BJ (cell line): ENCODE measurements at regions not wholly inside any gene's neighbourhood (a gene's known extent, or its start where the extent isn't known, plus 50 kb on each side); places are given as distances from the start of the nearest gene placed in this dataset.

ENCODE experiments used
- CTCF ChIA-PET: fragments of 350-600 bp; formaldehyde crosslinking; extraction: SDS; loops from one replicate; lab custom pipeline; 2021; ENCODE audit warnings: antibody characterized with exemption, inconsistent platforms; lab: Yijun Ruan, JAX
- POLR2A ChIA-PET: fragments of 300-600 bp; sonication (Branson Sonifier 250); formaldehyde crosslinking; extraction: SDS; loops from one replicate; lab custom pipeline; 2021; ENCODE audit warnings: antibody characterized with exemption; lab: Charles Lee
- DNase-seq: peaks from one replicate; pipeline ENCODE4 v3.0.0-alpha.2; 2011; ENCODE audit warnings: low read depth
- H3K27me3 ChIP-seq: 2 replicates; pipeline ENCODE4 v1.6.0; 2011; ENCODE audit warnings: low read length; ENCODE audit not compliant: control insufficient read depth, insufficient read depth
- H3K36me3 ChIP-seq: 2 replicates; pipeline ENCODE4 v1.5.1; 2011; ENCODE audit warnings: low read length; ENCODE audit not compliant: control insufficient read depth, insufficient read depth
- H3K4me3 ChIP-seq: 2 replicates; pipeline ENCODE4 v1.5.1; 2011; ENCODE audit warnings: low read depth, mild to moderate bottlenecking, control low read depth, low read length
- TF ChIP-seq, protein P1 (sequence below): IDR thresholded peaks from 2 replicates; pipeline ENCODE4 v1.5.1; 2011; ENCODE audit warnings: low read depth, mild to moderate bottlenecking, control low read depth, inconsistent platforms, low read length, moderate library complexity; ENCODE audit not compliant: insufficient read depth

DNA sequence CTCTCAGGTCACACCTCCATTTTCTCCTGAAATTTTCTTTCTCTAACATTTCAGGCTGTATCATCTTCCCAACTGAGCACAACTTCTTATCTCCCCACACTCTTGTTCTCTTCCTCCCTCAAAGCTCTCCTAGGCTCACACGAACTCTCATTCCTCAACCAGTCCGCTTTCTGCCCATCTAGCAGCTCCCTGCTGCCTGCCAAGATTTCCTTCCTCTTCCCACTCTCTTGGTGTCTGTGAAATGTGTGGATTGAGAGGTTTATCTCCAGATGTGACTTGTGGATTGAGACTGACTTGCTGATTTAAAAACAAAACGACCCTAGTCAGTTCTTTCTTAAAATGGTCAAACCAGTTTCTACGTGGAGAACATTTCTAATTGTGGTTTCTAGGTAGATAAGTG is 106.3 kb downstream of the MTNR1B start:
- H3K27me3 ChIP-seq = peaks cover 5% of the 10 kb centered on the region; the same call in 1 of the 2 replicates
- no peak overlapping the region for H3K4me3 ChIP-seq
- no peak for DNase-seq
- TF ChIP-seq, protein P1, sequence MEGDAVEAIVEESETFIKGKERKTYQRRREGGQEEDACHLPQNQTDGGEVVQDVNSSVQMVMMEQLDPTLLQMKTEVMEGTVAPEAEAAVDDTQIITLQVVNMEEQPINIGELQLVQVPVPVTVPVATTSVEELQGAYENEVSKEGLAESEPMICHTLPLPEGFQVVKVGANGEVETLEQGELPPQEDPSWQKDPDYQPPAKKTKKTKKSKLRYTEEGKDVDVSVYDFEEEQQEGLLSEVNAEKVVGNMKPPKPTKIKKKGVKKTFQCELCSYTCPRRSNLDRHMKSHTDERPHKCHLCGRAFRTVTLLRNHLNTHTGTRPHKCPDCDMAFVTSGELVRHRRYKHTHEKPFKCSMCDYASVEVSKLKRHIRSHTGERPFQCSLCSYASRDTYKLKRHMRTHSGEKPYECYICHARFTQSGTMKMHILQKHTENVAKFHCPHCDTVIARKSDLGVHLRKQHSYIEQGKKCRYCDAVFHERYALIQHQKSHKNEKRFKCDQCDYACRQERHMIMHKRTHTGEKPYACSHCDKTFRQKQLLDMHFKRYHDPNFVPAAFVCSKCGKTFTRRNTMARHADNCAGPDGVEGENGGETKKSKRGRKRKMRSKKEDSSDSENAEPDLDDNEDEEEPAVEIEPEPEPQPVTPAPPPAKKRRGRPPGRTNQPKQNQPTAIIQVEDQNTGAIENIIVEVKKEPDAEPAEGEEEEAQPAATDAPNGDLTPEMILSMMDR = no peak
- POLR2A ChIA-PET = no interaction called here
- H3K36me3 ChIP-seq = no peaks in the 10 kb centered on the region
- CTCF ChIA-PET = interaction anchor here (0.9 kb wide), 1 partner anchor 14 kb away, joined by 4 read pairs; no protein-coding TSS in a partner anchor

DNA sequence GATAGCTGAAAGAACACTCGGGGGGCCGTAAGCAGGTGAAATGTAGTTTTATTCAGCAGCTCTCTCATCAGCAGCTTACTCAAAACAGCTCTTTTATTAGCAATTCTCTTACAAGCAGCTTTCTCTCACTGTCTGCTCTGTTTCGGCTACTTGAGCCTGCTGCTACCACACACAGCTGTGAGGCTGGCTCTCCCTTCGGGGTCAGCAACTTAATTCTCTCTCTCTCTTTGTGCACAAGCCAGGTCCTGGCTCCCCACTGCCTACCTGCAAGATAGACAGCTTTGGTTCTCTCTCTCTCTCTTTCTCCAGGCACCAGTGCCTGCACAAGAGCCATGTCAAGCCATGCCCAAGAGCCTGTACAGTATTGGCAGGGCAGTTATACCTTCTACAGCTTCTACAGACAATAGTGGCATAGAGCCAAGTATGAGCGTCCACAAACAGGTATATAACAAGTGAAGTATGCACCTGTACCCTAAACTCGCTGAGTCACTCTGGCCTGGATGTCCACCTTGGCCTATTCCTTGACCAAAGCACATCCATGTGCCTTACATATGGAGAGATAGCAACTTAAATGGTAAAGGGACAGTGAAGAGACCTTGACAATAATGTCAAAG is 110.8 kb downstream of the MTNR1B start:
- no peak overlapping the region for H3K4me3 ChIP-seq
- TF ChIP-seq, protein P1 = no peak
- DNase-seq = no peak
- POLR2A ChIA-PET = no interaction called here
- no peaks in the 10 kb centered on the region for H3K36me3 ChIP-seq
- CTCF ChIA-PET = no interaction called here
- H3K27me3 ChIP-seq = peaks cover 11% of the 10 kb centered on the region

DNA sequence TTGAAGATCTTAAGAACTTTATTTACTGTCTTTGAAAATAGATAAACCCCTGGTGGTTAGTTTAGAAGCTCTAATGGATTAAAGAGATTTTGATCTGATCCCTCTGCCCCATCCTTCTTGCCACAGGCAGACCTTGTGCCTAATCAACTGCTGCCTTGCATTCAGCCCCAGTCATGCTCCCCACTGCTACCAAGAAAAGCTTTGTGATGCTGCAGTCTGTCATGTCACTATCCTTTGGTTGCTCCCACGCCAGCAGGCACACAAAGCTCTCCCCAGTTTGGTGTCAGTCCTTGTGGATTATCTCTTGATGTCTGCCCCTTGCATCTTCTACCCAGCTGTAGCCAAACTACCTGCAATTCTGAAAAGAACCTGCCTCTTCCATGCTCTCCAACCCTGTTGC is 112.2 kb downstream of the MTNR1B start:
- Histone ChIP-seq H3K36me3 (no peaks in the 10 kb centered on the region), H3K4me3 (no peak overlapping the region), H3K27me3 (peaks cover 8% of the 10 kb centered on the region)
- ChIA-PET CTCF (no interaction called here), POLR2A (no interaction called here)
- TF ChIP-seq, protein P1 = no peak
- DNase-seq = no peak

DNA sequence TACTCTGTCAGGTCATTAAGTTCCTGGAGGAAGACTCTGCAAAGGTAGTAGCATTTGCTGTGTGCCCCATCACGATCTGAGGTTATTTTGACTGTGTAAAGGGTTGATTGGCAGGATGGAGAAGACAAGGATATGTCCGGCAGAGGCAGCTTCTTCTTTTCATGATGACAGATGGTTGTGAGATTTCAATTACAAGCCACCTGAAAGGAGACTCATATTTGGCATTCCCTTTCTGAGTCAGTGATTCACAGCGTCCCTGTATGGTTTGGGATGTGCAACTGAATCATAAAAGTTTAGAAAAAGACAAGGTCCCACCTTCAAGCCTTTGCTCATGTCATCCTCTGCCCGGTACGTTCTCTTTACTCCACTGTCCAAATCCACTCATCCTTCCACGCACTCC is 113.4 kb downstream of the MTNR1B start:
- TF ChIP-seq, protein P1 = no peak
- Histone ChIP-seq H3K27me3 (peaks cover 8% of the 10 kb centered on the region), H3K36me3 (no peaks in the 10 kb centered on the region), H3K4me3 (no peak overlapping the region)
- ChIA-PET CTCF (no interaction called here), POLR2A (no interaction called here)
- no peak for DNase-seq

DNA sequence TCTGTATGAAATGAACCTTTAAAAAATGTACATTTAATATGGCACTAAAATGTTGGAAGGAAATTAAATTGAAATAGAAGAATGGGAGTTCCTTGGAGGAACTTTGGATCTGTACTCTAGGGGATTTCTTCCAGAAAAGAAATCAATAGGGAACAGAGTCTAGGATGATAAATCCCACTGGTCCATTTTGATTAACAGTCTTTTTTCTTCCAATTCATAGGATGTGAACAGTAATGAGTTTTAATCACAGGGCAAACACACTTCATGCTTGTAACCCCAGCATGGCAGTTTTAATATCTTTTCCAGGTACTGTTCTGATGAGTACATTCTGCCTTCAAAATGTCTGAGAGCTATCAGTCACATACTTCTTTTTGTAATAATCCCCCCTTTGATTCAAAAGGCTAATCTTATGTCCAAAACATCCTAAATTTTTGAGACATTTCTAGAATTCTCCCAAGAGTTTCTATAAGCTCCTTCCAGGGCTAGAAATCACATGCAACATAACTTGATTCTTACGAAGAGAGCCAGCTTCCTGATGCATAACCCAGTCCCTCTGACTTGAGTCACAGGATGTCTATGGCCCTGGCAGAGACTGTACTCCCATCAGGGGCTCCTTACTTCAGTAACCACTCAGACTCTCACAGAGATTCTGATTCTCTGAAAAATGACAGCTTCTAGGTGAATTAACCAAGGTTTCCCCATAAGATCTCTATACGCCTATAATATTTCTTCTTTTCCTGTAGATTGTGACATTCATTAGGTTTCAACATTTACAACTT is 112.9 kb downstream of the SLC36A4 start:
- ChIA-PET POLR2A (interaction anchor here (0.8 kb wide), 1 partner anchor 15 kb away, joined by 6 read pairs; no protein-coding TSS in a partner anchor), CTCF (interaction anchor here (0.8 to 2.2 kb wide), 3 partner anchors 13 to 143 kb away, joined by 3 to 4 read pairs (median 3); no protein-coding TSS in a partner anchor)
- Histone ChIP-seq H3K36me3 (no peaks in the 10 kb centered on the region), H3K27me3 (peaks cover 8% of the 10 kb centered on the region), H3K4me3 (no peak overlapping the region)
- TF ChIP-seq, protein P1 = no peak
- DNase-seq = no peak
